Gastrocnemius medialis (tissue), 4 donors: ENCODE measurements at regions not wholly inside any gene's neighbourhood (a gene's known extent, or its start where the extent isn't known, plus 50 kb on each side); places are given as distances from the start of the nearest gene placed in this dataset.

Experiments used
- ATAC-seq, 2 donors: fragments of 150-250 bp; one replicate each; pipeline ENCODE4 v1.9.1; 2016
- DNase-seq, 2 donors: peaks; one replicate each; pipeline ENCODE4 v3.0.0-alpha.2; 2019
- H3K27ac ChIP-seq, 4 donors: fragments of 200-600 bp; sonication (generic); 1 replicate in 1 of 4; 2 replicates in 3 of 4; pipeline ENCODE4 v1.5.1; 2016 to 2018; ENCODE audit warnings: mild to moderate bottlenecking in 2 of 4, moderate library complexity in 1 of 4
- H3K27me3 ChIP-seq, 3 donors: fragments of 200-600 bp; sonication (generic) in 2 of 3; 1 replicate in 1 of 3; 2 replicates in 2 of 3; pipeline versions ENCODE4 v1.5.1 to v1.6.0; 2016 to 2019; ENCODE audit warnings: mild to moderate bottlenecking in 1 of 3, moderate library complexity in 1 of 3
- H3K36me3 ChIP-seq, 2 donors: fragments of 200-600 bp; sonication (generic) in 1 of 2; one replicate each; pipeline ENCODE4 v1.5.1; 2017 to 2018
- H3K4me1 ChIP-seq, 2 donors: fragments of 200-600 bp; sonication (generic) in 1 of 2; one replicate each; pipeline ENCODE4 v1.5.1; 2016 to 2017; ENCODE audit warnings: mild to moderate bottlenecking in 2 of 2
- H3K4me3 ChIP-seq, 4 donors: fragments of 200-600 bp; sonication (generic) in 3 of 4; 1 replicate in 1 of 4; 2 replicates in 3 of 4; pipeline ENCODE4 v1.5.1; 2016 to 2019; ENCODE audit warnings: mild to moderate bottlenecking in 2 of 4
- H3K9me3 ChIP-seq, 3 donors: fragments of 200-600 bp; sonication (generic) in 2 of 3; 1 replicate in 1 of 3; 2 replicates in 2 of 3; pipeline ENCODE4 v1.5.1; 2016 to 2019
- POLR2A ChIP-seq, 2 donors: fragments of 450-650 bp; IDR thresholded peaks; one replicate each; pipeline ENCODE4 v1.6.1; 2017; ENCODE audit warnings: antibody characterized with exemption in 2 of 2, mild to moderate bottlenecking in 2 of 2, moderate library complexity in 2 of 2
- in situ Hi-C, 4 donors: fragments of 200-750 bp; cut with MboI; loops; one replicate each; pipeline versions ENCODE4 v1.15.0 to v1.8.0; 2017; ENCODE audit warnings: low sequenced_read_pairs in 4 of 4
- intact Hi-C: fragments of 100-400 bp; cut with DNase I; formaldehyde crosslinking; loops from one replicate; pipeline ENCODE4 v1.15.1; 2023; ENCODE audit warnings: low total_unique reads
- TF ChIP-seq, protein P1 (sequence below), 5 experiments: fragments of 450-650 bp in 3 of 5; fragments of 200-600 bp in 2 of 5; sonication (generic) in 2 of 5; IDR thresholded peaks in 4 of 5; conservative IDR thresholded peaks in 1 of 5; 1 replicate in 4 of 5; 2 replicates in 1 of 5; pipeline ENCODE4 v1.5.1; 2016 to 2019; ENCODE audit warnings: antibody characterized with exemption in 5 of 5, mild to moderate bottlenecking in 3 of 5, moderate library complexity in 3 of 5

- no peak overlapping the region for H3K4me3 ChIP-seq
- intact Hi-C loops = no loop called here
Measured at GRCh38 chr3:157958457-157958856, 147.8 kb downstream of the SHOX2 start.

GRCh38 chr3:157956850-157957249 lies 149.4 kb downstream of the SHOX2 start:
- Histone ChIP-seq H3K36me3 (no peaks in the 10 kb centered on the region), H3K9me3 (no peaks in the 10 kb centered on the region), H3K4me1 (no peaks in the 10 kb centered on the region), H3K4me3 (no peak overlapping the region), H3K27ac (no peak overlapping the region), H3K27me3 (no peaks in the 10 kb centered on the region)
- DNase-seq = no peak
- in situ Hi-C loops (no loop called here), intact Hi-C loops (no loop called here)
- ATAC-seq = no peak
- no peak for TF ChIP-seq POLR2A (IDR thresholded peaks at IDR 0.05)
- TF ChIP-seq, protein P1, sequence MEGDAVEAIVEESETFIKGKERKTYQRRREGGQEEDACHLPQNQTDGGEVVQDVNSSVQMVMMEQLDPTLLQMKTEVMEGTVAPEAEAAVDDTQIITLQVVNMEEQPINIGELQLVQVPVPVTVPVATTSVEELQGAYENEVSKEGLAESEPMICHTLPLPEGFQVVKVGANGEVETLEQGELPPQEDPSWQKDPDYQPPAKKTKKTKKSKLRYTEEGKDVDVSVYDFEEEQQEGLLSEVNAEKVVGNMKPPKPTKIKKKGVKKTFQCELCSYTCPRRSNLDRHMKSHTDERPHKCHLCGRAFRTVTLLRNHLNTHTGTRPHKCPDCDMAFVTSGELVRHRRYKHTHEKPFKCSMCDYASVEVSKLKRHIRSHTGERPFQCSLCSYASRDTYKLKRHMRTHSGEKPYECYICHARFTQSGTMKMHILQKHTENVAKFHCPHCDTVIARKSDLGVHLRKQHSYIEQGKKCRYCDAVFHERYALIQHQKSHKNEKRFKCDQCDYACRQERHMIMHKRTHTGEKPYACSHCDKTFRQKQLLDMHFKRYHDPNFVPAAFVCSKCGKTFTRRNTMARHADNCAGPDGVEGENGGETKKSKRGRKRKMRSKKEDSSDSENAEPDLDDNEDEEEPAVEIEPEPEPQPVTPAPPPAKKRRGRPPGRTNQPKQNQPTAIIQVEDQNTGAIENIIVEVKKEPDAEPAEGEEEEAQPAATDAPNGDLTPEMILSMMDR (IDR thresholded peaks at IDR 0.05 in 4 of 5, conservative IDR thresholded peaks at IDR 0.05 in 1 of 5) = no peak

More at GRCh38 chr3:157958457-157958856, 147.8 kb downstream of the SHOX2 start:
- no peaks in the 10 kb centered on the region for H3K9me3 ChIP-seq
- no peak overlapping the region for H3K27ac ChIP-seq
- H3K27me3 ChIP-seq = no peaks in the 10 kb centered on the region
- H3K36me3 ChIP-seq = no peaks in the 10 kb centered on the region
- no peak for TF ChIP-seq POLR2A (IDR thresholded peaks at IDR 0.05)
- TF ChIP-seq, protein P1 (IDR thresholded peaks at IDR 0.05 in 4 of 5, conservative IDR thresholded peaks at IDR 0.05 in 1 of 5) = no peak
- in situ Hi-C loops = no loop called here
- no peaks in the 10 kb centered on the region for H3K4me1 ChIP-seq
- DNase-seq = no peak
- ATAC-seq = no peak

GRCh38 chr3:157956176-157956575 lies 150.0 kb downstream of the SHOX2 start:
- DNase-seq (no peak), ATAC-seq (no peak)
- intact Hi-C loops = no loop called here
- TF ChIP-seq, protein P1 (IDR thresholded peaks at IDR 0.05 in 4 of 5, conservative IDR thresholded peaks at IDR 0.05 in 1 of 5) = no peak
- no peak for TF ChIP-seq POLR2A (IDR thresholded peaks at IDR 0.05)
- in situ Hi-C loops = no loop called here
- Histone ChIP-seq H3K27me3 (no peaks in the 10 kb centered on the region), H3K9me3 (no peaks in the 10 kb centered on the region), H3K4me1 (no peaks in the 10 kb centered on the region), H3K36me3 (no peaks in the 10 kb centered on the region), H3K4me3 (no peak overlapping the region), H3K27ac (no peak overlapping the region)

DNA sequence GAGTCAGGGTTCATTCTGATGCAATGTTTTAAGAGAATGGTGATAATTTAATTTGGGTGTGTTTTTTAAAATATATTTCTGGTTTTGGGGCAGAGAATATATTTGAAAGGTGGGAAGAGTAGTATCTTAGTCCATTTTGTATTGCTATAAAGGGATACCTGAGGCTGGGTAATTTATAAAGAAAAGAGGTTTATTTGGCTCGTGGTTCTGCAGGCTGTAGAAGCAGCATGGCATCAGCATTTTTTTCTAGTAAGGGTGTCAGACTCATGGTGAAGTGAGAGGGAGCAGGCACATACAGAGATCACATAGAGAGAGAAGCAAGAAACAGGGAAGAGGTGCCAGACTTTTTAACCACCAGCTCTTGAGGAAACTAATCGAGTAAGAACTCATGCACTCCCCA lies 152.7 kb downstream of the SHOX2 start:
- H3K9me3 ChIP-seq = no peaks in the 10 kb centered on the region
- no peak for DNase-seq
- no peak overlapping the region for H3K27ac ChIP-seq
- ATAC-seq = no peak
- in situ Hi-C loops (no loop called here), intact Hi-C loops (no loop called here)
- no peaks in the 10 kb centered on the region for H3K4me1 ChIP-seq
- no peaks in the 10 kb centered on the region for H3K36me3 ChIP-seq
- no peak overlapping the region for H3K4me3 ChIP-seq
- no peak for TF ChIP-seq POLR2A (IDR thresholded peaks at IDR 0.05)
- TF ChIP-seq, protein P1 (IDR thresholded peaks at IDR 0.05 in 4 of 5, conservative IDR thresholded peaks at IDR 0.05 in 1 of 5) = no peak
- no peaks in the 10 kb centered on the region for H3K27me3 ChIP-seq
